Fibroblast of upper back skin (primary cell): ENCODE measurements at regions not wholly inside any gene's neighbourhood (a gene's known extent, or its start where the extent isn't known, plus 50 kb on each side); places are given as distances from the start of the nearest gene placed in this dataset.

Experiments
- DNase-seq: peaks from one replicate; pipeline ENCODE4 v3.0.0-alpha.2; 2013

GRCh38 chr2:187943772-187944369 lies 347.8 kb upstream of the GULP1 start:
- DNase-seq = no peak

DNA sequence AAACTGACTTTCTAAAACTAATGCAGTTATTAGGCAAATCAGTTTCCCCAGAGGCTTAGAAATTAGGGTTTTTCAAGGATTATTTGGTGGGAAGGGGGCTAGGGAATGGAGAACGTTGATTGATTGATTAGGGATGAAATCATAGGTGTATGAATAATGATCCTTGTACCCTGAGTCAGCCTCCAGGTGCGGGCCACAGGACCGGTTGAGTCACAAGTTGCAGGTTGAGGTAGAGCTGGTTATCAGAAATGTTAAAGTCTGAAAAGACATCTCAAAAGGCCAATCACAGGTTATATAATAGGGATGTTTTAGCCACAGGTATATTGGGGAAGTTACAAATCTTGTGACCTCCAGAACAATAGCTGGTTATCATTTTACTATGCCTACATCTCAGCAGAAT lies 341.8 kb upstream of the GULP1 start:
- DNase-seq = no peak

- no peak for DNase-seq
These were observed 340.0 kb upstream of the GULP1 start for GRCh38 chr2:187951470-187952218.

GRCh38 chr2:187956906-187957534 lies 334.7 kb upstream of the GULP1 start:
- DNase-seq = no peak

DNA sequence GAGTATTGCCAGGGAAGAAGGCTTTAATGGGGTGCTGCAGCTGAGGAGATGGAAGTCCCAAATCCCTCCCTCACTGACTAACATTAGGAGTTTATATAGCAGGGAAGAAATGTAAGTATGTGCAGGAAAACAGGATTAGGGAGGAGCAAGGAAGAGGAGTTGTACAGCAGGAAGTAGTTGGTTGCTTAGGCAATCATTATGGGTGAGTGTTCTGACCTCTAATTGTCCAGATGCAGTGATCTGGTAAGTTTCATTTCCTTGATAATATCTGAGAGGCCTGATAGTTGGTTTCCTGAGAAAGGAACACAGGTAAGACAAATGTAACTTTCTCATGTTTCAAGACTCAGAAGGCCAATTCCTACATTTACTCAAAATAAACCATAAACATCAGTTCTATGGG lies 331.9 kb upstream of the GULP1 start:
- DNase-seq = no peak

GRCh38 chr2:187962538-187962937 lies 329.1 kb upstream of the GULP1 start:
- no peak for DNase-seq

GRCh38 chr2:187964746-187965145 lies 326.9 kb upstream of the GULP1 start:
- DNase-seq = peak; percentile 86

DNA sequence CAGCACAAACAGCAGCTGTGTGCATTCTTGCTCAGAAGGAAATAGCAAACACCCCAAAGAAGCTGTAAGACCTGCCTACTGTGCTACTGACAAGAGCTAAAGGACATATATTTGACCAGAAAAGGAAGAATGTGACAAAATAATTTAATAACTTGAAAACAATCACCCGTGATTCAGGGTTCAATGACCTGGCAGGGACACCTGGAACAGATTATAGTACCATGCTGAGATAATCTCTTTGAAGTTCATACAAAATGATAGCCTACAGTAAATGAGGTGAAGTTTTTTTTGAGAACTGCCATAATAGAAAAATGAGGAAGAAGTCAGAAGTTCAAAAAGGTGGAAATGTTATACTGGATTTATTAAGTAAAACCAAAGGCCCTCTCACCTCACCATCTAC lies 324.8 kb upstream of the GULP1 start:
- DNase-seq = no peak

- no peak for DNase-seq
These were observed 319.8 kb upstream of the GULP1 start for GRCh38 chr2:187971893-187972292.

- no peak for DNase-seq
These were observed 315.3 kb upstream of the GULP1 start for GRCh38 chr2:187976259-187976985.

- DNase-seq = no peak
These were observed 314.7 kb upstream of the GULP1 start for GRCh38 chr2:187976986-187977333.

GRCh38 chr2:187978356-187978755 lies 313.3 kb upstream of the GULP1 start:
- no peak for DNase-seq

DNA sequence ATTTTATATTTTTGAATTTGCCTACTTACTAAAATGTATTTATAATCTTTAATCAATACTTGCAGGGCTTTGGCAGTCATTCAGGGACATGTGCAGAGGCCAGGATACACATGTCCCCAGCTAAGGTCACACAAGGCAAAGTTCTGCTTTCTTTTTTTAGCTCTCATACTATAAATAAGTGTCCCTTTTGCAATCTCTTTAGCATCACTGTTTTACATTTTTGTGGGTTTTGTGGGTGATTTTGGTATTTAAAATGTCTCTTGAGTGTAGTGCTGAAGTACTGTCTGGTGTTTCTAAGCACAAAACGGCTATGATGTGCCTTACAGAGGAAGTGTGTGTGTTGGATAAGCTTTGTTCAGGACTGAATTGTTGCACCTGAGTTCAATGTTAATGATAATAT lies 309.0 kb upstream of the GULP1 start:
- DNase-seq = peak; percentile 94

DNA sequence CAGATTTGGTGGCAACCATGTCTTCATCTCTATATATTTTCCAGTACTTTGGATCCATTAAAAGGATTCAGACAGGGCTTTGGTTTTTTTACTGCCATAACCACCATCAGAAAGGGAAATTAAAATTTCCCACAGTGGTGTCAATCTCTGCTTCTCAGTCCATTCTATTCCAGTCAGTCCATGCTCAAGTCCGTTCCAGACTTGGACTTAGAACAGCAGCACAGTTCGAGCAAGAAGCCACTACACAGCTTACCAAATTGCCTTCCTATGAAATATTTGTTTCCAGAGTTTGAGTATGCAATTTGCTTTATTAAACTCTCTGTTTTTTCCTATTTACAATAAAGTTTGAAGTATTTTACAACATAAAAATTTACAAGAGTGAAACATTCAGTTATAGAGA lies 306.5 kb upstream of the GULP1 start:
- DNase-seq = no peak

- no peak for DNase-seq
These were observed 305.8 kb upstream of the GULP1 start for GRCh38 chr2:187985923-187986322.

DNA sequence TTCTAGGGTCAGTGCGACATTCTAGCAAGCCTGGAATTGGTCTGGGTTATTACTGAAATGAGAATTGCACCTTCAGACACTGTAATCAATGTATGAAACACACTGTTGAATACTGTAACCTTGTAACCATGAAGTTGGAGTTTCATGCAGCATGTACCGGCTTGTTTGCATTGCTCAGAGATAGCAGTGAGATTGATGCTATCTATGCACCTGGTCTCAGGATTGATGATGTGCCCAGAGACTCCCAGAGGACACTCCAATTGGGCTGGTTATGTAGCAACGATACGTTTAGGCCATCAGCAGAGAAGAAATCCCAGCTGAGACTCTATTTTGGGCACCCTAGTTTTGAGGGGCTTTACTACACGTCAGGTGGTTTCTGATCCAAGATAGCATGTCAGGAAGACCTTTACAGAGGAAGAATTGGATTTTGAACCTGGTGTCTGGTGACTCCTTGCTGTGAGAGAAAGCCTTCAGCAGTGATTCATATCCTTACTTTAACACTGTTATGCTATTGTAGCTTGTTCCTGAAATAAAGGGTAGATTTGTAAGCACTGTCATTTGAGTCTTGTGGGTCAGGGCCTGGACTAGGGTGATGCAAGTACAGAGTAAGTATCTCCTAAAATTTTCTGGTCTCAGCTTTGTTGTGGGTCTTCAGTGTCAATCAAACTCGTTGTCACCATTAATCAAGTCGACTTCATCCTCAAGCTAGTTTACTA lies 305.1 kb upstream of the GULP1 start:
- DNase-seq = peak; percentile 49

GRCh38 chr2:187988348-187988747 lies 303.3 kb upstream of the GULP1 start:
- no peak for DNase-seq

DNA sequence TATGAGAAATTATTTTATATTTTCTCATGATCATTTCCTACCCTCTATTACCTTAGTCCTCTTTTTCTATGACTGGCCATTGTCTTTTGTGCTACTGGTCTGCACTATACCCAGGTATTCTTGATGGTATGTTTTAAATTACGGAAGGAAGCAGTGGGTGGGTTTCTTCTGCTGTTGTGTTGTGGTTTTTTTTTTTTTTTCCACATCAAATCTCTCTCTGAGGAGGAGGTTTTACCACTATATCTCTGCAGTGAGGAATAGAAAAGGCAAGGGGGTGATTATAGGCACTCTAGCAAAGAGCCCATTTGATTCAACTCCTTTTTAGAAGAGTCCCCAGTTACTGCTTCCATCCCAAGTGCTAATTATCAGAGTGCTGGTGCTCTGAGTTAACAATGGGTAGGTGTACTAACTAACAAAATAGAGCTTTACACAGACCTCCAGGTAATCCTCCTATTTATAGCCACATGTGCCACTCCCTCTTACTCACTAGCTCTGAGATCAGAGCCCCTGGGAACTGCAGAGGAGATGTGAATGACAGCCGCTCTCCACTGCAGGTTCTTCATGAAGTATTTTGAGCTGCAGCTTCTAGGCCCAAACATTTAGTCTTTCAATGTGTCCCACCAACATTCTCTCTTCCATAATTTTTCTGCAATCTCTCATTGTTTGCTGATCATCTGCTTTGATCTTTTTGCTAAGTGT lies 301.6 kb upstream of the GULP1 start:
- DNase-seq = no peak

DNA sequence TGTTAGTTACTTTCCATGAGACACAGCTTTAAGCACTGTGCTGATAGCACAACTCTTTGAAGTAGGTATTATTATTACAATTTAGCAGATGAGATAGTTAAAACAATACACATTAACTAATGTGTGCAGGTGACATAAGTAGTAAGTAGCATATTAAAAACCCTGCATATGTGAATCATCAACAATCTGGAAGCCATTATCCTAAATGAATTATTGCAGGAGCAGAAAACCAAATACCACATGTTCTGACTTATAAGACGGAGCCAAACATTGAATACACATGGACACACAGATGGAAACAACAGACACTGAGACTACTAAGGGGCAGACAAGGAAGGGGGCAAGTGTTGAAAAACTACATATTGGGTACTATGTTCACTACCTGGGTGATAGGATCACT lies 300.3 kb upstream of the GULP1 start:
- DNase-seq = peak; percentile 75

GRCh38 chr2:187994464-187995331 lies 297.0 kb upstream of the GULP1 start:
- peak; percentile 28 for DNase-seq

DNA sequence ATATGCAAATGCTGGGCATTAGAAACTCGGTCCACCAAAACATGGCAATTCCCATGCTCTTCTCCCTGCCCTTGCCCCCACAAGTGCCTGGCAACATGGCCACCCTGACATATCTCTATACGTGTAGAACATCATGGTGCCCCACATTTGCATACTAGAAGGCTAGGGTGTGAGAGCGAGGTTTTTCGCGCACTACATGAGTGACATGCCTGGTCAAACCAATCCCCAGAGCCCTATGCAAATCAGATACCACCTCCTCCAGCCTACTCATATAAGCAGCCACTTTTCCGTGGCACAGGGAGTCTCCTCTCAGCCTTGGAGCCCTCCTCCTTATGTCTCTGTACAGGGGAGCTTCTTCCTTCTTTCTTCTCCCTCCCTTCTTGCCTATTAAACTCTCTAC lies 296.1 kb upstream of the GULP1 start:
- DNase-seq = no peak
